ENCODE measurements at regions not wholly inside any gene's neighbourhood (a gene's known extent, or its start where the extent isn't known, plus 50 kb on each side); places are given as distances from the start of the nearest gene placed in this dataset.
A peak's percentile ranks its signal among the peaks of the same experiment; 100 is the strongest.

- DNase-seq: no peak
These were observed 157.7 kb upstream of the PITX2 start for GRCh38 chr4:110780538-110780937.

- DNase-seq: no peak
These were observed 159.1 kb upstream of the PITX2 start for GRCh38 chr4:110781944-110782343.

- no peak for DNase-seq
These were observed 164.2 kb upstream of the PITX2 start for GRCh38 chr4:110787109-110787508.

- no peak for DNase-seq
These were observed 164.8 kb upstream of the PITX2 start for GRCh38 chr4:110787707-110788106.

GRCh38 chr4:110788302-110788701 lies 165.4 kb upstream of the PITX2 start:
- DNase-seq: no peak

GRCh38 chr4:110792036-110792435 lies 169.2 kb upstream of the PITX2 start:
- DNase-seq: no peak

- DNase-seq: no peak
These were observed 170.5 kb upstream of the PITX2 start for GRCh38 chr4:110793381-110793801.

GRCh38 chr4:110793890-110794554 lies 171.1 kb upstream of the PITX2 start:
- DNase-seq: no peak

- no peak for DNase-seq
These were observed 173.1 kb upstream of the PITX2 start for GRCh38 chr4:110795971-110796370.

GRCh38 chr4:110797486-110797885 lies 174.6 kb upstream of the PITX2 start:
- no peak for DNase-seq

GRCh38 chr4:110798687-110799086 lies 175.8 kb upstream of the PITX2 start:
- no peak for DNase-seq

- no peak for DNase-seq
These were observed 176.3 kb upstream of the PITX2 start for GRCh38 chr4:110799211-110799610.

GRCh38 chr4:110801591-110801990 lies 178.7 kb upstream of the PITX2 start:
- DNase-seq: no peak

- DNase-seq: no peak
These were observed 185.5 kb upstream of the PITX2 start for GRCh38 chr4:110808351-110808878.

- no peak for DNase-seq
These were observed 193.1 kb upstream of the PITX2 start for GRCh38 chr4:110815950-110816349.

GRCh38 chr4:110816367-110816766 lies 193.5 kb upstream of the PITX2 start:
- no peak for DNase-seq

GRCh38 chr4:110821186-110821585 lies 198.3 kb upstream of the PITX2 start:
- DNase-seq: no peak

- DNase-seq: no peak
These were observed 200.4 kb upstream of the PITX2 start for GRCh38 chr4:110823251-110823650.

- no peak for DNase-seq
These were observed 201.5 kb upstream of the PITX2 start for GRCh38 chr4:110824344-110824743.

GRCh38 chr4:110826656-110827055 lies 203.8 kb upstream of the PITX2 start:
- DNase-seq: no peak

GRCh38 chr4:110830461-110830860 lies 207.6 kb upstream of the PITX2 start:
- no peak for DNase-seq

- no peak for DNase-seq
These were observed 215.1 kb upstream of the PITX2 start for GRCh38 chr4:110837896-110838450.

GRCh38 chr4:110840221-110840654 lies 217.4 kb upstream of the PITX2 start:
- DNase-seq: no peak

- DNase-seq: no peak
These were observed 225.9 kb upstream of the PITX2 start for GRCh38 chr4:110848787-110849186.

- peak; percentile 28 for DNase-seq
These were observed 226.6 kb upstream of the PITX2 start for GRCh38 chr4:110849461-110849860.
